Common myeloid progenitor, CD34-positive (primary cell): ENCODE measurements at regions not wholly inside any gene's neighbourhood (a gene's known extent, or its start where the extent isn't known, plus 50 kb on each side); places are given as distances from the start of the nearest gene placed in this dataset.

Experiments
- CTCF ChIA-PET: fragments of 350-600 bp; sonication (Branson Sonifier 250); formaldehyde crosslinking; loops from one replicate; lab custom pipeline; 2021; ENCODE audit warnings: antibody characterized with exemption; lab: Charles Lee
- POLR2A ChIA-PET: fragments of 350-600 bp; sonication (Branson Sonifier 250); formaldehyde crosslinking; loops from one replicate; lab custom pipeline; 2021; ENCODE audit warnings: antibody characterized with exemption; lab: Charles Lee
- DNase-seq, 3 donors: peaks; one replicate each; pipeline versions ENCODE4 v3.0.0 to v3.0.0-alpha.2; 2013
- H3K27ac ChIP-seq, 2 experiments: 1 replicate in 1 of 2; 2 replicates in 1 of 2; pipeline ENCODE4 v1.7.0; 2013; ENCODE audit warnings: inconsistent platforms in 2 of 2, low read length in 2 of 2, mild to moderate bottlenecking in 2 of 2, low read depth in 1 of 2, moderate library complexity in 1 of 2; ENCODE audit not compliant: severe bottlenecking in 2 of 2, insufficient read depth in 1 of 2, poor library complexity in 1 of 2
- H3K27me3 ChIP-seq, 5 experiments: replicated peaks in 2 of 5; 1 replicate in 3 of 5; 2 replicates in 2 of 5; pipeline versions ENCODE4 v1.6.1 to v1.7.0; 2013; ENCODE audit warnings: low read length in 4 of 5, mild to moderate bottlenecking in 2 of 5, moderate library complexity in 2 of 5, inconsistent platforms in 1 of 5; ENCODE audit not compliant: insufficient read depth in 5 of 5, control insufficient read depth in 4 of 5
- H3K36me3 ChIP-seq, 4 experiments: 1 replicate in 2 of 4; 2 replicates in 2 of 4; pipeline versions ENCODE4 v1.6.1 to v1.7.0; 2013; ENCODE audit warnings: low read length in 3 of 4, control low read depth in 1 of 4, mild to moderate bottlenecking in 1 of 4; ENCODE audit not compliant: control insufficient read depth in 4 of 4, insufficient read depth in 4 of 4
- H3K4me1 ChIP-seq, 4 experiments: 1 replicate in 3 of 4; 2 replicates in 1 of 4; pipeline versions ENCODE4 v1.6.1 to v1.7.1; 2013; ENCODE audit warnings: low read length in 3 of 4, mild to moderate bottlenecking in 3 of 4, control low read depth in 1 of 4, inconsistent platforms in 1 of 4, moderate library complexity in 1 of 4; ENCODE audit not compliant: control insufficient read depth in 4 of 4, insufficient read depth in 4 of 4; ENCODE audit errors: control extremely low read depth in 1 of 4
- H3K4me3 ChIP-seq, 7 experiments: 1 replicate in 4 of 7; 2 replicates in 3 of 7; pipeline versions ENCODE4 v1.5.1 to v1.7.0; 2013; ENCODE audit warnings: mild to moderate bottlenecking in 7 of 7, low read length in 6 of 7, moderate library complexity in 6 of 7, inconsistent platforms in 2 of 7, low read depth in 2 of 7, control low read depth in 1 of 7; ENCODE audit not compliant: insufficient read depth in 4 of 7, control insufficient read depth in 1 of 7; ENCODE audit errors: extremely low read depth in 1 of 7
- H3K9me3 ChIP-seq, 5 experiments: 1 replicate in 4 of 5; 2 replicates in 1 of 5; pipeline versions ENCODE4 v1.6.1 to v1.7.1; 2013; ENCODE audit warnings: low read length in 4 of 5, mild to moderate bottlenecking in 2 of 5, inconsistent platforms in 1 of 5, low read depth in 1 of 5, moderate library complexity in 1 of 5; ENCODE audit not compliant: control insufficient read depth in 4 of 5, insufficient read depth in 2 of 5; ENCODE audit errors: control extremely low read depth in 1 of 5
- WGBS: methylation state at CpG from one replicate; pipeline ENCODE4 v1.1.5; 2013; ENCODE audit not compliant: insufficient coverage; 5-methylcytosine and 5-hydroxymethylcytosine counted together

DNA sequence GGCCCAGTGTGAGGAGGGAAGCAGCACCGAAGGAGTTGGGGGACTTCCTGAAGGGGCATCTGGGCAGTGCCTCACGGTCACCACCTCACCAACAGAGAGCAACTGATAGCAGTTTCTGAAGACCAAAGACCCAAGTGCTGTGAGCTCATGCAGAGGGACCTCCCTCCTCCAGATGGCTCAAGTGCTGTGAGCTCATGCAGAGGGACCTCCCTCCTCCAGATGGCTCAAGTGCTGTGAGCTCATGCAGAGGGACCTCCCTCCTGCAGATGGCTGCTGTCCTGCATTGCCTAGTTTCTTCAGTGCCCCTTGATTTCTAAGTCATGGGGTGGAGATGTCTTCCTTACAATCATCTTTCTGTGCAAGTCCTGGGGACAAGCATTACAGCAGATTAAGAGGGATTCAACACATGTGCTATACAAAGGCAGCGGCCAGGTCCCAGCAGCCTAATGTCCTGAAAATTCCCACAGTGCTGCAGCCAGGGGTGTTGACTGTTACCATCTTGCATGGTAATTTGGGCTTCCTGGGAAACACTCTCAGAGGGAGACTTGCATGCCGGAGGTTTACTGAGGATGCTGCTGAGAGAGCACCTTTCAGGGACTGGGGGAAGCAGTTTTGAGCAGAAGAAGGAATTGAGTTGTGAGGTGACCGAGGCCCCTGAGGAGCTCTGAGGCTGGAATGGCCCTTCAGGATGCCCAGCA lies 409.3 kb downstream of the GALR1 start:
- H3K36me3 ChIP-seq = no peaks in the 10 kb centered on the region
- peaks cover 0 to 12% (median 4%) of the 10 kb centered on the region in 5 experiments for H3K27me3 ChIP-seq
- H3K9me3 ChIP-seq = peaks cover 0 to 3% (median 0%) of the 10 kb centered on the region in 5 experiments
- no peak for DNase-seq
- ChIA-PET POLR2A (no interaction called here), CTCF (interaction anchor here (0.9 kb wide), 1 partner anchor 8 kb away, joined by 3 read pairs; no protein-coding TSS in a partner anchor)
- H3K4me3 ChIP-seq = no peak overlapping the region
- H3K27ac ChIP-seq = no peak overlapping the region
- no peaks in the 10 kb centered on the region for H3K4me1 ChIP-seq
- 91% methylated on average over 5 of the region's 5 CpGs for WGBS

DNA sequence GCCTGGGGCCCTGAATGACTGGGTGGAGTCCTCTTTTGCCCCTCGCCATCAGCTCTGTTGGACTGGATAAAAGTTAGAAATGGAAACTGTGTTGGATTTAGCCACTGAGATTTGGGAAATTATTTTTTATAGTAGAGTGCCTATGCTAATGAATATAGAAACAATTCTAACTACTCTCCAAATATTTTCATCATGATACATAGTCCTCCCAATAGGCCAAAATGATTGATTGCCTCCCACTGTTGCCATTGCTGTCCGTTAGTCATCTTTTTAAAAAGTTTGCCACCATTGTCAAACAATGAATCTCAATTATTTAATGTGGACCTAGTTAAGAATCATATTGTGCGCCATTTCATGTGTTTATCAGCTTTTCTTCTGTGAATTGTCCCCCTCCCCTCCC lies 417.0 kb downstream of the GALR1 start:
- DNase-seq = no peak
- Histone ChIP-seq H3K36me3 (no peaks in the 10 kb centered on the region), H3K4me3 (no peak overlapping the region), H3K27ac (no peak overlapping the region), H3K27me3 (peaks cover 0 to 9% (median 0%) of the 10 kb centered on the region in 5 experiments), H3K4me1 (peaks cover 0 to 1% (median 0%) of the 10 kb centered on the region in 4 experiments), H3K9me3 (peaks cover 0 to 3% (median 0%) of the 10 kb centered on the region in 5 experiments)
- WGBS = 100% methylated on average over 2 of the region's 3 CpGs
- ChIA-PET CTCF (no interaction called here), POLR2A (no interaction called here)

DNA sequence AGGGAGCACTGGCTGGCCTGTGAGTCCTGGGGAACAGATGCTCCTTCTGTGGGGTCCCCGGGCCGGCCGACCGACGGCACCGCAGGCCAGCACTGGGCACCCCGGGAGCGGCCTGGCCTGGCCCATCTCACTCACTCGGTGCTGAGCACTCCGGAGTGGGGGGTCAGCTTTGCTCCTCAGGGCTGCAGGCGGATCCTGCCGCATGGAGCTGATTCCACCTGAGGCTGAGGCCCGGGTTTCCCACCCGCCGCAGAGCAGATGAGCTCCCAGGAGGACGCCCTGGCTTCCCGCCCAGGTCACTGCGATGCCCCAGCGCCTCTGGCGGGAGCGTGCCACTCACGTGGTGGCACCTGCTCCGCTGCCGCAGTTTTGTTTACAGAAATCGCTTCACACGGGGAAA lies 418.6 kb downstream of the GALR1 start:
- no peaks in the 10 kb centered on the region for H3K9me3 ChIP-seq
- H3K36me3 ChIP-seq = no peaks in the 10 kb centered on the region
- H3K4me3 ChIP-seq = no peak overlapping the region
- peaks cover 0 to 4% (median 0%) of the 10 kb centered on the region in 4 experiments for H3K4me1 ChIP-seq
- no peak for DNase-seq
- POLR2A ChIA-PET = no interaction called here
- WGBS = 96% methylated on average over 26 of the region's 26 CpGs
- H3K27me3 ChIP-seq = peaks cover 0 to 11% (median 0%) of the 10 kb centered on the region in 5 experiments
- H3K27ac ChIP-seq = no peak overlapping the region
- CTCF ChIA-PET = no interaction called here

DNA sequence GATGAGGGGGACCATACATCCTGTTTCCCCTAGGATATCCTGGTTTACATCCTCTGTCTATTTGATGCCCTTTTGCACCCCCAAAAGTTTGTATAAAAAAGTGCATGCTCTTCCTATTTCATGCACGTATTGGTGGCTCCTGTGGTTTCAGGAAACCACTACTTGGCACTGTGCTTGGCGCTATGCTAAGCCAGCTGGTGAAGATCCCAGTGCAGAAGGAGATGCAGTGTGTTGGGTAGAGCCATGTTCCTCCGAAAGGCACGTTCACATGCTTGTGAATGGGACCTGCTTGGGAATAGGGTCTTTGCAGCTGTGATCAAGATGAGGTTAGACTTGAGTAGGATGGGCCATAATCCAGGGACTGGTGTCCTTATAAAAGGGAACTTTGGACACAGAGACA lies 419.7 kb downstream of the GALR1 start:
- CTCF ChIA-PET = no interaction called here
- POLR2A ChIA-PET = no interaction called here

DNA sequence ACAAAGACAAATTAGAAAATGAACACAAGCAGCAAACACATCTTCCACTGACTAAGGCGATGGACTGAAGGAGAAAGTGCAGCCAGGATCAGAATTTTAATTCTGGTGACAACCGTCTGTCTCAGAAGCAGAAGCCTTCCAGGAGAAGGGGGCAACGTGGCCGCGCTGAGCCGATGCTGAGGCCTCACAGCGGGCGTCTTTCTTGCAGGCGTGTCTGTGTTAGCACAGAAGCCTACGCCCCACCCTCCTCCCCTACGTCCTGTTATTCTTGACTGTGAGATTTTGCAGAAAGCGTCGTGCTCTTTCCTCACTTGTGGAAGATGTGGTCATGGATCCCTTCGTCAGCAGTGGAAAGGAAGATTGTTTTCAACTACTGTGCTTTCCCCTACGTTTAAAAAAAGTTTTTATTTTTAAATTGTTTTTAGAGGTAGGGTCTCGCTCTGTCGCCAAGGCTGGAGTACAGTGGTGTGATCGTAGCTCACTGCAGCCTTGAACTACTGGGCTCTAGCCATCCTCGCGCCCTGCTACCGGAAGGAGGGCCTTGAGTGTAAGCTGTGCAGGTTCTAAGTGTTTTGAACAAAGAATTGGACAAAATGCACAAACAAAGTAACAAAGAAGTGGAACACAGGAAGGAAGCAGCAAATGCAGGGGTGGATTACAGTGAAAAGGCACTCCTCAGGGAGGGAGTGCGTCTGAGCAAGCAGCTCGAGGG lies 422.0 kb downstream of the GALR1 start:
- H3K36me3 ChIP-seq = no peaks in the 10 kb centered on the region
- POLR2A ChIA-PET = no interaction called here
- H3K27ac ChIP-seq = no peak overlapping the region
- CTCF ChIA-PET = no interaction called here
- H3K4me3 ChIP-seq = peak overlapping the region in 1 of 7 experiments; percentile 7
- 30% methylated on average over 21 of the region's 23 CpGs for WGBS
- DNase-seq = peak in 2 of 3 donors; percentile 8 to 15
- no peaks in the 10 kb centered on the region for H3K9me3 ChIP-seq
- H3K27me3 ChIP-seq = peaks cover 0 to 18% (median 3%) of the 10 kb centered on the region in 5 experiments
- peaks cover 0 to 4% (median 0%) of the 10 kb centered on the region in 4 experiments for H3K4me1 ChIP-seq

More for the DNA sequence above, 419.7 kb downstream of the GALR1 start:
- Histone ChIP-seq H3K27ac (no peak overlapping the region), H3K36me3 (no peaks in the 10 kb centered on the region), H3K27me3 (peaks cover 0 to 14% (median 3%) of the 10 kb centered on the region in 5 experiments), H3K9me3 (no peaks in the 10 kb centered on the region), H3K4me1 (peaks cover 0 to 4% (median 0%) of the 10 kb centered on the region in 4 experiments), H3K4me3 (no peak overlapping the region)
- DNase-seq = no peak
- WGBS = 35% methylated on average over 4 of the region's 4 CpGs

DNA sequence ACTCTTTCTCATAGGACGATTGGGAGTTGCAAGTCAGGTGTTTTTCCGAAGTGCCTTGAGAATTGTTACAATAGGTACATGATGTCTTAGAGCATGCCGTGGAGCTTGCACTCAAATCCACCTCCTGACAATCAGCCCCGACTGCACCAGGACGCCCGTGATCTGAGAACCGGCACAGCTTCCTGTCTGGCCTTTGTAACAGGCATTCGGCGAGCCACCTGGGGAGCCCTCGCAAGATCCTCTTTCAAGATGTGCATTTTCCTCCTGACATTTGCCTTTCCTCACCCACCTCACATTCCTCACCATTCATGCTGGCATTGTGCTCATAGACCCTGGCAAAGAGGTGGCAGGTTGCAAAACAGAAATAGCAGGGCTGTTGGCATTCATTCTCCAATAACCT lies 427.3 kb downstream of the GALR1 start:
- Histone ChIP-seq H3K27me3 (peaks cover 0 to 21% (median 14%) of the 10 kb centered on the region in 5 experiments), H3K4me1 (peaks cover 0 to 1% (median 0%) of the 10 kb centered on the region in 4 experiments), H3K4me3 (no peak overlapping the region), H3K9me3 (no peaks in the 10 kb centered on the region), H3K36me3 (no peaks in the 10 kb centered on the region), H3K27ac (no peak overlapping the region)
- ChIA-PET CTCF (no interaction called here), POLR2A (no interaction called here)
- DNase-seq = peak in 1 of 3 donors; percentile 0
- 21% methylated on average over 9 of the region's 10 CpGs for WGBS

DNA sequence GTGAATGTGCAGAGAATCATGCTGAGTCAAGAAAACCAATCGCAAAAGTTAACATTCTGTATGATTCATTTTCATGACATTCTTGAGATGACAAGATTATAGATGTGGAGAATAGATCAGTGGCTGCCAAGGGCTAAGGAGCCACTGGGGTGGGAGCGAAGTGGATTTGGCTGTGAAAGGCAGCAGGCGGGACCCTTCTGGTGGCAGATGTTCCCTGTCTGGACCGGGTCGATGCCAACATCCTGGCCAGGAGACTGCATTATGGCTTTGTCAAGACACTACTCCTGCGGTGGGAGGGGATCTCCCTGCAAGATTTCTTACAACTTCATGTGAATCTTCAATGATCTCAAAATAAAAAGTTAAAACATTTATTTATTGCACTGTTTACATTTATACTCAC lies 427.9 kb downstream of the GALR1 start:
- no peak for DNase-seq
- 94% methylated on average over 2 of the region's 6 CpGs for WGBS
- POLR2A ChIA-PET = no interaction called here
- no peaks in the 10 kb centered on the region for H3K4me1 ChIP-seq
- no peak overlapping the region for H3K27ac ChIP-seq
- CTCF ChIA-PET = interaction anchor here (1.0 kb wide), 1 partner anchor 1996 kb away, joined by 3 read pairs; no protein-coding TSS in a partner anchor
- H3K36me3 ChIP-seq = no peaks in the 10 kb centered on the region
- peaks cover 0 to 23% (median 14%) of the 10 kb centered on the region in 5 experiments for H3K27me3 ChIP-seq
- no peak overlapping the region for H3K4me3 ChIP-seq
- H3K9me3 ChIP-seq = no peaks in the 10 kb centered on the region
